Kidney (tissue), 13 donors: ENCODE measurements at regions not wholly inside any gene's neighbourhood (a gene's known extent, or its start where the extent isn't known, plus 50 kb on each side); places are given as distances from the start of the nearest gene placed in this dataset.
"Not testable (repeated sequence)": the region's sequence is repeated elsewhere in the genome, so short reads cannot be mapped to it uniquely, and the experiment has no call there.

Experiments
- DNase-seq, 5 donors: peaks; one replicate each; pipeline ENCODE4 v3.0.0-alpha.2; 2013 to 2020
- FAIRE-seq: peaks from 2 replicates; lab custom pipeline; 2012; peaks lifted over from hg19 to GRCh38; lab: Jason Lieb, UNC
- H3K27ac ChIP-seq, 2 donors: one replicate each; pipeline ENCODE4 v1.7.0; 2013; ENCODE audit warnings: low read depth in 2 of 2, low read length in 2 of 2, inconsistent platforms in 1 of 2
- H3K27me3 ChIP-seq: one replicate; pipeline ENCODE4 v1.7.1; 2013; ENCODE audit warnings: low read length, inconsistent platforms; ENCODE audit not compliant: control insufficient read depth, insufficient read depth
- H3K36me3 ChIP-seq, 3 donors: one replicate each; pipeline versions ENCODE4 v1.7.0 to v1.7.1; 2013; ENCODE audit warnings: low read length in 3 of 3, control low read depth in 1 of 3, inconsistent platforms in 1 of 3; ENCODE audit not compliant: insufficient read depth in 3 of 3, control insufficient read depth in 2 of 3
- H3K4me1 ChIP-seq, 3 donors: one replicate each; pipeline versions ENCODE4 v1.7.0 to v1.7.1; 2013; ENCODE audit warnings: low read length in 3 of 3, inconsistent platforms in 1 of 3, low read depth in 1 of 3; ENCODE audit not compliant: control insufficient read depth in 2 of 3, insufficient read depth in 2 of 3
- H3K4me3 ChIP-seq, 3 donors: one replicate each; pipeline versions ENCODE4 v1.7.0 to v1.8.1; 2013; ENCODE audit warnings: low read length in 3 of 3, control low read depth in 1 of 3, inconsistent platforms in 1 of 3
- H3K9ac ChIP-seq, 3 donors: one replicate each; pipeline versions ENCODE4 v1.7.0 to v1.7.1; 2013; ENCODE audit warnings: low read length in 3 of 3, control low read depth in 1 of 3, inconsistent platforms in 1 of 3
- H3K9me3 ChIP-seq, 3 donors: one replicate each; pipeline versions ENCODE4 v1.7.0 to v1.7.1; 2013; ENCODE audit warnings: low read length in 3 of 3, control low read depth in 1 of 3, inconsistent platforms in 1 of 3; ENCODE audit not compliant: control insufficient read depth in 2 of 3, insufficient read depth in 1 of 3
- intact Hi-C: fragments of 100-400 bp; cut with DNase I; formaldehyde crosslinking; loops from one replicate; pipeline ENCODE4 v1.11.1; 2022
- TF ChIP-seq, protein P1 (sequence below): IDR thresholded peaks from 3 replicates; pipeline ENCODE4 v1.5.1; 2012; ENCODE audit warnings: mild to moderate bottlenecking, moderate library complexity, borderline replicate concordance; ENCODE audit not compliant: insufficient read depth; ENCODE audit errors: extremely low read depth
- donor health status: control.
- donor health status: control.
- donor health status: control.
- donor health status: control.
- donor health status: control.
- donor health status: DM: yes; HTN: yes; CAD: no.
- donor health status: Normal renal cell carcinoma (clear cell type).

DNA sequence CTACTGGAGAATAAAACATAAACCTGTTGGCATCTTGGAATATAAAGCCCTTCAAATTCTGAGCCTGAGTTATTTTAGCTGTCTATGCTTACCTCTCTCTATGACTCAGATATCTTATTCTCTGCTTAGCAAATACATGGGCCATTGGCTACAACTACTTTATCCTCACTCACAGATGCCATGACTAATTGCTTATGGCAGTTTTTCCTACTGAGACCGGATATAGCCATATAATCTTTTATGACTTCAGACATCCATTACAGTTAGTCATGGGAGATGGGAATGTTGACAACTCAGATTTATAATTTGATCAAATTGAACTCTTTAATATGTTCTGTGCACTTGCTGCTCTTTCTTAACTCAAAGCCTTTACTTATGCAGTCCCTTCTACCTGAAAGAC lies 502.4 kb upstream of the ATP2B1 start:
- Histone ChIP-seq H3K36me3 (no peaks in the 10 kb centered on the region), H3K9me3 (no peaks in the 10 kb centered on the region), H3K4me1 (no peaks in the 10 kb centered on the region), H3K4me3 (no peak overlapping the region), H3K9ac (no peak overlapping the region), H3K27ac (no peak overlapping the region), H3K27me3 (no peaks in the 10 kb centered on the region)
- no peak for FAIRE-seq
- DNase-seq = no peak
- intact Hi-C loops = no loop called here
- TF ChIP-seq, protein P1, sequence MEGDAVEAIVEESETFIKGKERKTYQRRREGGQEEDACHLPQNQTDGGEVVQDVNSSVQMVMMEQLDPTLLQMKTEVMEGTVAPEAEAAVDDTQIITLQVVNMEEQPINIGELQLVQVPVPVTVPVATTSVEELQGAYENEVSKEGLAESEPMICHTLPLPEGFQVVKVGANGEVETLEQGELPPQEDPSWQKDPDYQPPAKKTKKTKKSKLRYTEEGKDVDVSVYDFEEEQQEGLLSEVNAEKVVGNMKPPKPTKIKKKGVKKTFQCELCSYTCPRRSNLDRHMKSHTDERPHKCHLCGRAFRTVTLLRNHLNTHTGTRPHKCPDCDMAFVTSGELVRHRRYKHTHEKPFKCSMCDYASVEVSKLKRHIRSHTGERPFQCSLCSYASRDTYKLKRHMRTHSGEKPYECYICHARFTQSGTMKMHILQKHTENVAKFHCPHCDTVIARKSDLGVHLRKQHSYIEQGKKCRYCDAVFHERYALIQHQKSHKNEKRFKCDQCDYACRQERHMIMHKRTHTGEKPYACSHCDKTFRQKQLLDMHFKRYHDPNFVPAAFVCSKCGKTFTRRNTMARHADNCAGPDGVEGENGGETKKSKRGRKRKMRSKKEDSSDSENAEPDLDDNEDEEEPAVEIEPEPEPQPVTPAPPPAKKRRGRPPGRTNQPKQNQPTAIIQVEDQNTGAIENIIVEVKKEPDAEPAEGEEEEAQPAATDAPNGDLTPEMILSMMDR = no peak

DNA sequence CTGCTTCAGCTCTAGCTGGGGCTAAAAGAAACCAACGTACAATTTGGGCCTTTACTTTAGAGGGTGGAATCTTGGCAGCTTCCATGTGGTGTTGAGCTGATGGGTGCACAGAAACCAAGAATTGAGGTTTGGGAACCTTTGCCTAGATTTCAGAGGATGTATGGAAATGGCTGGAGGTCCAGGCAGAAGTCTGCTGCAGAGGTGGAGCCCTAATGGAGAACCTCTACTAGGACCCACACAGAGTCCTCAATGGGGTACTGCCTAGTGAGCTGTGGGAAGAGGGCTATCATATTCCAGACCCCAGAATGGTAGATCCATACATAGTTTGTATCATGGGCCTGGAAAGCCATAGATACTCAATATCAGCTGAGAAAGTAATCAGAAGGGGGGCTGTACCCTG lies 500.4 kb upstream of the ATP2B1 start:
- H3K27me3 ChIP-seq = no peaks in the 10 kb centered on the region
- no peaks in the 10 kb centered on the region for H3K4me1 ChIP-seq
- FAIRE-seq = no peak
- H3K4me3 ChIP-seq = no peak overlapping the region
- DNase-seq = no peak
- TF ChIP-seq, protein P1 = no peak
- intact Hi-C loops = no loop called here
- H3K9me3 ChIP-seq = no peaks in the 10 kb centered on the region
- no peak overlapping the region for H3K9ac ChIP-seq
- H3K36me3 ChIP-seq = no peaks in the 10 kb centered on the region
- H3K27ac ChIP-seq = no peak overlapping the region

DNA sequence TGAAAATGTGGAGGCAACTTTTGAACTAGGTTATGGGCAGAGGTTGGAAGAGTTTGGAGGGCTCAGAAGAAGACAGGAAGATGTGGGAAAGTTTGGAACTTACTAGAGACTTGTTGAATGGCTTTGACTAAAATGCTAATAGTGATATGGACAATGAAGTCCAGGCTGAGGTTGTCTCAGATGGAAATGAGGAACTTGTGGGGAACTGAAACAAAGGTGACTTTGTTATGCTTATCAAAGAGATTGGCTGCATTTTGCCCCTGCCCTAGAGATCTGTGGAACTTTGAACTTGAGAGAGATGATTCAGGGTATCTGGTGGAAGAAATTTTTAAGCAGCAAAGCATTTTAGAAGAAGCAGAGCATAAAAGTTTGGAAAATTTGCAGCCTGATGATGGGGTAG lies 499.7 kb upstream of the ATP2B1 start:
- H3K9ac ChIP-seq, FAIRE-seq, H3K4me1 ChIP-seq, H3K27me3 ChIP-seq, H3K9me3 ChIP-seq, H3K36me3 ChIP-seq, intact Hi-C loops, H3K4me3 ChIP-seq, DNase-seq, H3K27ac ChIP-seq: not testable (repeated sequence)

DNA sequence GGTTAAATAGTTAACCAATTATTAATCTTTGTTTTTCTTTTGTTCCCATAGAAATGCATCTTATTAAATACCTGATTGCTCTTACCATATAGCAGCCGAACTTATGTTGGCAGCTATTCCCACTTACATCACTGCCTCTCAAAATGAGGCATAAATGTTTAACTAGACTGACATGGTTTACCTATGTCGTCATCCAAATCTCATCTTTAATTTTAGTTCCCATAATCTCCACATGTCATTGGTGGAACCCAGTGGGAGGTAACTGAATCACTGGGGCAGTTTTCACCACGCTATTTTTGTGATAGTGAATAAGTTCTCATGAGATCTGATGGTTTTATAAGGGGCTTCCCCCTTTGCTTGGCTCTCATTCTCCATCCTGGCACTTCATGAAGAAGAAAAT lies 499.2 kb upstream of the ATP2B1 start:
- intact Hi-C loops = no loop called here
- Histone ChIP-seq H3K27ac (no peak overlapping the region), H3K27me3 (no peaks in the 10 kb centered on the region), H3K36me3 (no peaks in the 10 kb centered on the region), H3K9ac (no peak overlapping the region), H3K4me1 (no peaks in the 10 kb centered on the region), H3K9me3 (no peaks in the 10 kb centered on the region), H3K4me3 (no peak overlapping the region)
- FAIRE-seq = no peak
- TF ChIP-seq, protein P1 = no peak
- no peak for DNase-seq
